Superior temporal gyrus (tissue), 1 donor: ENCODE measurements at regions not wholly inside any gene's neighbourhood (a gene's known extent, or its start where the extent isn't known, plus 50 kb on each side); places are given as distances from the start of the nearest gene placed in this dataset.
"Not testable (repeated sequence)": the region's sequence is repeated elsewhere in the genome, so short reads cannot be mapped to it uniquely, and the experiment has no call there.

Source experiments
- DNase-seq: peaks from one replicate; pipeline ENCODE4 v3.0.0-alpha.2; 2016; ENCODE audit errors: extremely low spot score

DNA sequence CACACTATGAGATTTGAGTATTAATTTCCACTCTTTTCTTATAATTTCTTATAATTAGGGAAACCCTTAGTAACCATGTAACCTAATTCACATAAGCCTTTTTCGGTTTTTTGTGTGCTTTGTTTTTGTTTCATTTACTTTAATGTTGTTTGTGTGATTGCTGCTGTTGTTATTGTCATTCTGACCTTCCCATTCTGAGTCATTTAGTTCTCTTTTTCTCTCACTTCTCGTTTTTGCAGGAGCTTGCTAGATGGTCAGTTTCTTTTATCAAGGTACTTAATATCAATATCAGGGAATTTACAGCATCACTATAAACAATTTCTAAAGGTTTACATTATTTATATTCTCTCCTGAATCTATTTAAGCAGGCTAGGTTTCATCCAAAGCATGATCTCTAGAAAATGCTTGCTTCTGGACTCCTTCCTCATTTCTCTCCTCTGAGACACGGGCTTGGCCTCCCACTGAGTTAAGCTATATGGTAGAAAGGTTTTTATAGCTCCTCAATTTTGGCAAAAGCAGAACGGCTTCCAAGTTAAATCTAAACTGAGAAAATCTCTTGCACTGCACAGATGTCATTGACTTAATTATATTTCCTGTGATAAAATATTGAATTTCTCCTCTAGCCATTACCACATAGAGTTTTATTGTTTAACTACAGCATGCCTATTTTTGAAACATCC, 534.2 kb downstream of the NSUN3 start:
- peak; percentile 21 for DNase-seq

DNA sequence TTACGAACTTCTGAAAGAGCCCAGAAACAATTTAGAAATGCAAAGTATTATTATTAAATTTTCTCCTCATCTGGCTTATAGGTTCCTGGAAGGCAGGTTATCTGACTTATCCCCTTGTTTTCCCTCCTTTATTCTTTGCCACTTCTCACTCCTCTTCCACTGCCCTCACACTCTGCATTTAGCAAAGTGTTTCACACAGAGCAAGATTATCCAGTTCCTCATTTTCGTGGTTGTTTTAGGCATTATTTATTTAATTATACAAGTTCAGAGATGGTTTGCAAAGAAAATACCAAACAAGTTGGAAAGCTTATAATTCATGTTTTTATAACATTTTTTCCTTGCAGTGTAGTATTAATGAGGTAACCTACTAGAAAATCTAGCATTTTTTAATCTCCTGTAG, 544.9 kb downstream of the NSUN3 start:
- DNase-seq, result no peak

DNA sequence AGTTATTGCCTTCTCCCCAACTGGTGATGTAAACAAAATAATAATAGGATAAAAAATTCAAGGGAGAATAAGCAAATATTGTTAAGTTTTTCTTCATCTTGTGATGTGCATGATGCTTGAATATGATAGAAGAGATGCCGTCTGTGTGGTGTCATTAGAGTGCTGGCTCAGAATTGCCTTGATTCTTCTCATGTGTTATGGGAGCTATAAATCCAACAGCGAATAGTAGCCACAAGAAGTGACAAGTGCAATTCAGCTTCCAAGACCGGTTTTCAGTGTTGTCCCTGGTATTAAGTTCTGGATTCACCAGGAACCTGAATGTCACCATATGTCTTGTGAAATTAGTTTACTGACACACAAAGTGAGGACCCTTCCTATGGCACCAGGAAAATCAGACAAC, 547.0 kb downstream of the NSUN3 start:
- DNase-seq, result no peak

DNA sequence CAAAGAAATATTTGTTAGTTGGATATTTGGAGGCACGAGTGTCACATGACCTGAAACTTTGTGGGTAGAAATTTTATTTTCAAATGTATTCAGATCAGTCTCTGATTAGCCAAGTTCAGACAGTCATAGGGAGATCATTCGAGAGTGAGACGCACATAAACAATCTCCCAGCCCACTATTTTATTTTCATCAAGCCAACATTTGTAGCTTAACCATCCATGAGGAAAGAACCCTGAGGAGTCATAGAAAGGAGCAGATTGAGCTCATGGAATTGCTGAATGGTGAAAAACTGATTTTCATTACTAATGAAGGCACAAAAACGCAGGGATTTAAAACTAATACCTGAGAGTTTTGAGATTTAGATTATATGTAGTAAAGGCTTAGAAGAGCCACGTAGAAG, 548.7 kb downstream of the NSUN3 start:
- DNase-seq, result no peak

DNA sequence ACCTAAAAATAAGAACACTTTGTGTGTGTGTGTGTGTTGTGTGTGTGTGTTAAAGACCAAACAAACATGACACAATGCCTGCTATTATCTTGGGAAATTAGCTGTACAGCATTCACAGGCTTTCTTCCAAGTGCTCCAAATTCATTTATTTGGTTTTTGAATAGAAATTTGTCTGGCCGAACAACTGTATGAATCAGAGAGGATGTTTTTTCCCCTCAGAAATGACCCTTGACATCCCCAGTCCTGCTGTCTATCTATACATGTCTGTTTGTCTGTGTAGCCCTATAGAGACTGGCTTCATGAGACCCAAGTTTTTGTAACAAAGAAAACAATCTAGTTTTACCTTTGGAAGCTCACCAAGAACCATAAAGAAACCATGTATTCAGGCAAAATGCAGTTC, 549.8 kb downstream of the NSUN3 start:
- DNase-seq, result no peak

DNA sequence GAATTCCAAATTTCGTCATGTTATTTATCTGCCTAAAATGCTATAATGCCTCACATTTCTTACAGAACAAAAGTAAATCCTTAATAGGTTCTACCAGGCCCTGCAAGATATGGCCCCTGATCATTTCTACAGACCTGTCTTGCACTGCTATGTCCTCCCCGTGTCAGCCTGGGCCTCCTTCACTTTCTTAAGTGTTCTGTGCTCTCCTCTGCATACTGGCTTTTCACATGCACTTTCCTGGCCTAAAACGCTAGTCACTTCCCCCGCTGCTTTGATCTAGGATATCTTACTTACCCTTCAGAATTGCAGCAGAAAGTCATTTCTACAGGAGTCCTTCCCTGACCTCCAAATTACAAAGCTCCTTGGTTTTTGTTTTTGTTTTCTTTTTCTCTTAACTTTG, 551.3 kb downstream of the NSUN3 start:
- no peak for DNase-seq

DNA sequence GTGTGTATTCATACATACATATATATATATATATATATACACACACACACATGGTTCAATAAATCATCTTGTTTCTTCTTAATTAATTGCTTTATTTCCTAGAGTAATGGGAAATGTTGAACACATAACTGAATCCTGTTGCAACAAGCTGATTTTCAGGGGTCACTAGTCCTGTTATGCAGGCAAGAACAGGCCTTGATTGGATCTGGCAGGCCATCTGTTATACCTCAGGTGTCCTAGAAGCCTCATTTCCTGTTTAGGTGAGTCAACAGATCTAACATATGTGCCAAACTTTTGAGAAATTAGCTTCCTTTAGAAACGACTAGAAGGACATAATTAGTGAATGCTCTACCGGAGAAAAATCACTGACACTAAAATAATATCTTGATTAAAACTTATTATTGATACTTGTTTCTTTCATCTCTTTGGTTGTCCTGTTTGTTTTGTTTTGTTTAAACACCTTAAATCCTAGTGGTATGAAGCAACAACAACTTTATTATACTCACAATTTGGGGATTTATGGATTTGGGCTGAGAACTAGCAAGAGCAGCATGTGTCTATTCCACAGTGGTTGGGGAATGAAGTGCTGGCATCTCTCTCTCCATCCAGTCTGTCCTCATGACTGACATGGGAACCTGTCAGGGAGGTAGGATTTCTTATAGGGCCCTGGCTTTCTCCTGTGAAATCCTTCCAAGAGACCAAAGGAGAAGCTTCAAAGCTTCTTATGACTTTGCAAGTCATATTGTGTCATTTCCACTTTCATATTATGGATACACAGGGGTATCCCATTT, 552.6 kb downstream of the NSUN3 start:
- DNase-seq, result no peak

DNA sequence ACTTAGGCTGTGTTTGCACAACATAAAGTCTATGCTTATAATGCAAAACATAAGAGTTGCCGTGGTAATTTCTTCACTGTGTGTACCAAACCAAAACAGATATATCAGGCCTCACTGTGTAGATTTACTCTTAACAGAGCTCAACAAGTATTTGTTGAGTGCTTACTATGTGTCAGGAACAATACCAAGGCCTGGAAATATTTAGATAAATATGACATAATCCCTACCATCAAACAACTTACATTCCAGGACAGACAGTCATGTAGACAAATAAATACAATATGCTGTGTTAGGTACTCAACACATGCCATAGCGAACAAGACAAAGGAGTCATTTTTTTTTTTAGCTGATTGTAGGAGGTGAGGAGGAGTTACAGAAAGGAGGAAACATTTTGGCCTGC, 554.0 kb downstream of the NSUN3 start:
- no peak for DNase-seq

DNA sequence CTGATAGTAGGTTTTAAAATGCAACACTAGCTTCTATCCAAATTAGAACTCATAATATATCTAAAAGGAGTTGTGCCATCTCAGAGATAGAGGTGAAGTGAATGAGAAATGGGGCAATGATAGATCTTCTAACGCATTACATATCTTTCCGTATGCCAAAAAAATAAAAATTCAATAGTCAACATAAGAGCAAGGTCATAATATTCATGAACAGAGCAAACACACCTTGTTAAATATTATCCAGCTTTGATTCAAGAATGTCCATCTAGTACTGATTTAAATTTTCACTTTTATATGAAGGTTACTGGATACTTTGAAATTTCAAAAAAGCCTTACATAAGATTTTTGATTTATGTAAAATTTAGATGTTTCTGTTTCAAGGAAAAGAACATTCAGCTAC, 554.5 kb downstream of the NSUN3 start:
- DNase-seq, result no peak

DNA sequence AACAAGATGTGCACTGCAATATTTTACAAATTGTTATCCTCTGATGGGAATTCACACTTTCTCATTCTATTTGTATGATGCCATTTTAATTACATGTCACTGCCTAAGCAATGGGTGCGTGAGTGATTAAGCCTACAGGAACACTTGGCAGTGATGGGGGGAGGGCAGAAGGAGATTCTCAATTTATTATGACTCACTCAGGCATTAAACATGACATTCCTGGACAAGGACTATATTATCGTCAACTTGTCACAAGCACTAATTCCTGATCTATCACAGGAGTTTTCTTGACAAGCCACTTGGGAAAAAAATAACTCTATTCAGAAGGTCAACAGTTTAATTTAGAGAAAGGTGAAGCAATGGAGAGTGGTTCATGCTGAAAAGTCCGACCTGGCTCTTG, 556.8 kb downstream of the NSUN3 start:
- no peak for DNase-seq

DNA sequence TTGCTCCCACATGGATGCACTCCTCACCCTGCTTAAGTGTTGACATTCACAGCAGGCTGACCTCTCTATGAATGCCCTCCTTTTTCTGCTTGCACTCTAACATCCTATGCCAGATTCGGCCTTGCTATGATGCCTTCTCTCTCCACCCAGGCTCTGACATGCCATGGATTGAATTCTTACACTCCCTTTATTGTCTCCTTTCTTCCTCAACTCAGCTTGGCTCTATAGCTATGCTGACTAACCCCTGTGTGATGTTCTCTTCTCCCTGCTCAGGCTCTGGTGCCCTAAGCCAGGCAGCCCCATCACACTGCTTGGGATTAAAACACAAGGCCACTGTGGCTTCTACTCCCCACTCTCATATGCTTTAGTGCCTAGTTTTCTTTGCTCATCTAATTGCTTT, 563.7 kb downstream of the NSUN3 start:
- DNase-seq, result no peak

DNA sequence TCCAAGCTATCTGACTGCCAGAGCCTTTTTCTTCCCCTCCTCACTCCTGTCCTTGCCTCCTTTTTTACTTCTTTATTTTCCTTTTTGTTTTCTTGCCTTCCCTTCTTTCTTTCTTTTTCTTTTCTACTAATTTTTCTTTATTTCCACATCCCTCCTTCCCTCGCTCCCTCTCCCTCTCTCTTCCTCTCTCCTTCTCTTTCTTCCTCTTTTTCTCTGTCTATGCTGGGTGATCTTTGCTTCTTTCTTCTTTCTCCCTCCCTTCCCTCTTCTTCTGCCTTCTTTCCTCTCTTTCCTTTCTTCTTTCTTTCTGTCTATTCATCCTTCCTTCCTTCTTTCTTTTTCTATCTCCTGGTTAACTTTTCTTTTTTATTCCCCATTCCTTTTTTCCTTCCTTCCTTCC, 564.8 kb downstream of the NSUN3 start:
- no peak for DNase-seq

DNA sequence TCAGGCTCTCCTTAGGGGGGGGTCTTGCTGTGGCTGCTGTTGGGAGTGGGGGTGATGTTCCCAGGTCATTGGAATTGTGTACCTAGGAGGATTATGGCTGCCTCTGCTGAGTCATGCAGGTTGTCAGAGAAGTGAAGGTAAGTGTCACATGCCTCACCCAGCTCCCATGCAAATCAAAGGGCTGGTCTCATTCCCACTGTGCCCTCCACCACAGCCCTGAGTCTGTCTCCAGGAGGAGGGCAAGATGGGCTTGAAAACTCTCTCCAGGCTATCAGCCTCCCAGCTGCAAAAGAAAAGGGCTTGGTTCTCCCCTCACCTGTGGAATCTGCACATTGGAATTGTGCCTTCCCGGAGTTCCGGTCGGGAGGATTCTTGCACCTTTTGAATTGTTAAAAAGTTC, 580.5 kb downstream of the NSUN3 start:
- no peak for DNase-seq

DNA sequence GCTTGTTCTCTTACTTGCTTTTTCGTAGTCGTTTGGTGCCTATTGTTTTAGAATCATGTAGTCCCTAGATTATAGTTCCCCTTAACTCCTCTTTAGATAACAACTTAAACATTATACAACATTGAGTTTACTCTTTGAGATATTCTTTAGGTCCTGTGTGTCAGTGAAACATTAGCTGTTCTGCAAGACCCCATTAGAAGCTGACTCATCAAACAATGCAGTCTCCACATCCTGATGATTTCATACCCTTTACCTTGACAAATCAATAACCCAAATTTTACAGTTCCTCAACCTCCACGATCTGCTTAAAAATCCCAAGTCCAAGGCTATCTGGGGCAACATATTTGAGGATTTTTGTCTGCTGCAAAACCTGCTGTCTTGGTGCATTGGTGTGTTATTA, 582.9 kb downstream of the NSUN3 start:
- DNase-seq, result no peak

DNA sequence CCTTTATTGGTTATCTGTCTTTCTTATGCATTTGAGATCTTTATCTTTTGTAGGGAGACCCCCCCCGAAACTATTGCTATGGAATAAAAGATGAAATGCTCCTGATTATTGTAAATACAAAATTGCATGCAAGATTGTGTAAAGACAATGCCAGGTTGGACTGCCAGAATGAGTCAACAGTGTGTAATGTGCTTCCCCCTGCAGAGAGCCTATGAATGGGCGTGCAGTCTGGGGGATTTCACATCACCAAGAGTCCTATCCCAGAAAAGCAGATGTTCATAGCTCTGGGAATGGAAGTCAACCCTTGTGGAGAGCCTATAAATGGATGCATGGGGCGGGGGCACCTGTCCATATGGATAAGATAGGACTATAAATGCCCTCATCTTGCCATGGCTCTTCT, 584.3 kb downstream of the NSUN3 start:
- DNase-seq, result no peak

DNA sequence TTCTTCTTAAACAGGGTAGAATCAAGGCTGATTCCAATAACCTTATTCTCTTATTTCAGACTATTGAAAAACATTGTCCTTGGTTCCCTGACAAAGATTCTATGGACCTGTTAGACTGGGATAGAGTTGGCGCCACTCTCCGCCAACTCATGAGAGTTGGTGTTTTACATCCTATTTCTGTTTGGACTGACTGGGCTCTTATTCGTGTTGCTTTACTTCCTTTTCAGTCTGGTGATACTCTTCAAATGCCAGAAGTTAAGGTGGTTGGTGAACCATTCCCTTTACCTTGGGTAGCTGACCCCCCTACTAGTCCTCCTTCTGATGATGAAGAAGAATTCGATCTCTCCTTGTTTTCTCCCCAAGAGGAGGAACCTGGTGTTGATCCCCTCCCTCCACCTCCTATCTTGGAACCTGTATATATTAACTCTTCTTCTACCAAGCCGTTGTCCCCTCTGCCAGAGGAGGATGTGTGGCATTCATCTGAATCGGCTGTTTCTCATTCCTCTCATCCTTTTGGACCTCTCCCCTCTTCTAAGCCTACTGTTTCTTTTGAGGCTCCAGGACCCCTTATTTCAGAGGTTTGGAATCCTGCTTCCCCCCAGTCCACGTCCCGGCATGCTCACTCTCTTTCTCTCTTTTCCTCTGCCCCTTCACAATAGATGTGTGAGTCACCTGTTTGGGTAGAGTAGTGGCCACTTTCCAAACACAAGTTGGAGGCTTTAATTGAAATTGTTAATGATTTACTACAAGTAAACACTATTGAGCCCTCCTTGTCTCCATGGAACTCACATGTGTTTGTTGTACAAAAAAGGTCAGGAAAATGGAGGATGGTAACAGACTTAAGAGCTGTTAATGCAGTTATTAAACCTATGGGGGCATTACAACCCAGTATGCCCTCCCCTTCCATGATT, 585.7 kb downstream of the NSUN3 start:
- not testable (repeated sequence) for DNase-seq

DNA sequence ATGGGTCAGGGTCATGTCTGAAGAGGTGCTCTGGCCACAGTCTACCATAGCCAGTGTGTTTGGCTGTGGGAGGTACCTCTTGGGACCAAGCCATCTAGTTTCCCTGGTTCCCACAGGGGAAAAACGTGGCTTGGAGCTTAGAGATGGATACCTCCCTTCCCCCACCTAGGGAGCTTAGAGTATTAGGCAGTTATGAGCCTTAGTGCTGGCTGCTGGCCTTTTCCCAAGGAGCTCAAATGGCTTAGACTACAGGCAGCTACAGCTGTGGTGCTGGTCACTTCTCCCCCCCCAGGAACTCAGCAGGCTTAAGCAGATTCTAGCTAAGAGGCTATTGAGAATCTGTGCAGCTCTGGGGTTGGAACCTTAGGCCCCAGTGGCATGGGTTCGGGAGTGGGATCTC, 591.2 kb downstream of the NSUN3 start:
- DNase-seq, result no peak

DNA sequence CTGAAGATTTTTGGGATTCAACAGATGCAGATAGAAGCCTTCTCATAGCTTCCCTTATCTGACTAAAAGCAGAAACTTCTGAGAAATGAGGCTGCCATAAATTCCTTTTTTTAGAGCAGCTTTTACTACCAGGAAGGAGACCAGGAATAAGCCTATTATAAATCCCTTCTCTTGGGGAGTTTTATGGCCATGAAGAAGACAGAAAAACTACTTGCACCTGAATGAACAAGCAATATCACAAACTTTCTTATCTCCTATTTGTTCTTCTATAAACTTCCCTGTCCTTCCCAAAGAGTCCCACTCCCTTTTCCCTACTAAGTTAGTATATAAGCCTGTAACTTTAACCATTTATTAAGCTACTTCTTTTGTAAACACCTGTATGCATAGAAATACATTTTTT, 603.1 kb downstream of the NSUN3 start:
- no peak for DNase-seq

DNA sequence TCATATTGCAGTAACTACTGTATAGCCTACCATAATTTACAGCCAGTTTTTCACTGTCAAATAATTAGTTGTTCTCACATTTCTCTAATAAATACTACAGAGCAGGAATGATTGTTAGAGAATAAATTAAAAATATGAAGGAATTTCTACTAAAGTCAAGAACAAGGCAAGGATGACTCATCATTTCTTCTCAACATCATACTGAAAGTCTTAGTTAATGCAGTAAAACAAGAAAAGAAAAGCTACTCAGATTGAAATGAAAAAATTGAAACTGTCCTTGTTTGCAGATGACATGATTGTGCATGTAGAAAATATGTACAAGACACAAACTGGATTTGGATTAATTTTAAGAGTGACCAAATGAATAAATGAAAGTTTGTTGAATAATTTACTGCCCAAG, 608.2 kb downstream of the NSUN3 start:
- no peak for DNase-seq

DNA sequence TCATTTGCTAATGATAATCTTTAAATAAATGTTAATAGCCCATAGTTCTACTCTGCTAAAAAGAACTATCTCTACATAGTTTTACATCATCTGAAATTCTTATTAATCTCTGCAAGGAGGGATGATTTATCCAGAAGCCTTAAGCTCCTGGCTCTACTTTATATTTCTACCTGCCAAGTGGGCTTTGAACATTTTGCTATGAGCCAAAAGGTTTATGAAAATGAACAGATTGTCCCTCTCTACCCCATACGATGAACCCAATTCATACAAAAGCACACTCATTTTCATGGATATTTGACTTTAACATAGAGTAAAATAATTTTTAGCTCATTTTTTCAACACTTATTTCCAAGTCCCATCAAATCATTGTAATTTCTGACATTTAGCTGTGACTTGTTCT, 611.0 kb downstream of the NSUN3 start:
- no peak for DNase-seq

DNA sequence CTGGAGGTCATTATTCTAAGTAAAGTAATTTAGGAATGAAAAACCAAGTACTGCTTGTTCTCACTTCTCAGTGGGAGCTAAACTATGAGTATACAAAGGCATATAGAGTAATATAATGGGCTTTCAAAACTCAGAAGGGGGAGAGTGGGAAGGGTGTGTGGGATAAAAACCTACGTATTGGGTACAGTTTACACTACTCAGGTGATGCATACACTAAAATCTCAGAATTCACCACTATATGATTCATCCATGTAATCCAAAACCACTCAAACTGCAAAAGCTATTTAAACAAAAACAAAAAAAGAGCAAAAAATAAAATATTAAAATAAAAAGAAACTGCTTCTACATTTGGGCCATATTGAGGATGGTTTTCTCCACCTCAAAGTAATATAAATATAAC, 623.3 kb downstream of the NSUN3 start:
- no peak for DNase-seq

DNA sequence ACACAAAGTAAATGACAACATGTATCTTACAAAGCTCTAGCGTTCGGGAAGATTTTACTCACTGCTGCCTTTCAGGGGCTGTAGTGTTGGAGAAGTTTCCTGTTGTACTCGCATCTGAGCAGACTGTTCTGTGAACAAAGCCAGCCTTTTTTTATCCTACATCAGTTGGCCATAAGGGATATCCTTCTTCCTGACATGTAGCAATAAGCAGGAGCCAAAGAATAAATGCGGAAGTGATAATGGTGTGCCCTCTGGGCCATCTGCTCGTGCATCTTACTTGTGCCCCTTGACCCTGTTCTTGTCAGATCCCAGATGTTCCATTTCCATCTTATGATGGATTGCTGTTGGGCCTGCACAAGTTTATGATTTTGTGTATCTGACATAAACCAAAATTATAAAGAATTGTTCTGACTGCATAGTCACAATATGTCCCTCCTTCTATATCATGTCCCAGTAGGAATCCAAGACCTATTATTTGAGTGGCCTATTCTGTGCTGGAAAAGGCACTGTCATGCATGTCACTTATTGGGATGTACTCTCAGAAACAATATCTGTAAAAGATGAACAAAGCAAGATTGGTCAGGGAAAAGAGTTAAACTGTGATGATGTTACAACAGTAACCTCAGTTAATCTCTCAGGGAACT, 631.3 kb downstream of the NSUN3 start:
- no peak for DNase-seq
